ENCODE measurements at regions not wholly inside any gene's neighbourhood (a gene's known extent, or its start where the extent isn't known, plus 50 kb on each side); places are given as distances from the start of the nearest gene placed in this dataset. TPM values are rescaled to one million over a fixed set of nuclear protein-coding genes. Genes with fewer than 3 reads are reported as not detected.

DNA sequence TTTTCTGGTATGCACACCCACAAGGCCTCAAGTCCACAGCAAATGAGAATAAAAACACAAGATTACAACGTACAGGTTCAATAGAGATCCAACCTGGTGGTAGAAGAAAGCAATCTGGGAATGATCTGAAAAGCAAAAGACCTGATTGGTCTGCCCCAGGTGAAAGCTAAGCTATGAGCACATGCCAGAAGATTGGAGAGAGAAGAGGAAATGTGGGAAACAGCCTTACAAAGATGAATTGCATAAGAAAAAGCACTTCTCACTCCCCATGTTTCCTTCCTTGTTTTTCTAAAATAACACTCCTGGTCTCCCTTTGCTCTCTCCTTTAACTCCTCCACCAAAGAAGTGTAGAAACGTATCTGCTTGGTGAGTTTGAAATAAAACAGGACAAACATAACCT is 77.3 kb upstream of the ANO6 start:
- Histone ChIP-seq H3K36me3 (no peaks in the 10 kb centered on the region), H3K27me3 (no peaks in the 10 kb centered on the region), H3K27ac (no peak overlapping the region), H3K4me1 (no peaks in the 10 kb centered on the region), H3K9me3 (no peaks in the 10 kb centered on the region), H3K4me3 (no peak overlapping the region)
- no peak for DNase-seq (ENCODE audit: low spot score in 2 of 2)
- TF ChIP-seq EP300 (IDR thresholded peaks at IDR 0.05), result no peak
- no peak for TF ChIP-seq POLR2A (IDR thresholded peaks at IDR 0.05)
- WGBS, 2 donors, result 35 to 46% methylated on average over 2 of the region's 2 CpGs

DNA sequence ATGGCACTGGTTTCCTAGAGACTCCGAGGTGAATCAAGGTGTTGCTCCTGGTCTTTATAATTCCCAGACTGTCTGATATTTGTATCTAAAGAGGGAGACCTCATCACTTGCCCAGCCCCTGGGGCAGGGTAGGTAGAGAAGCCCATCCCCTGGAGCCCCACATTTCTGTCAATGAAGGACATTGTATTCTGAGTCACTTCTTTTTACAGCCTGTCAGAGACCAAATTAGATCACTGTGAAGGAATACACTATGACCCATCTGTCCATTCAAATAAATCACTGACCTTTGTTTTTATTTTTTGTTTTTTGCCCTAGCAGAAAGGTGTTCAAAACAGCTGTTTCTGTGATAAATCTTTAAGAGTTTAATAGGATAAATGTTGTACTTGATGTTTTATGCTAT is 67.9 kb upstream of the ANO6 start:
- H3K36me3 ChIP-seq, result no peaks in the 10 kb centered on the region
- H3K27me3 ChIP-seq, result no peaks in the 10 kb centered on the region
- no peaks in the 10 kb centered on the region for H3K4me1 ChIP-seq
- no peak overlapping the region for H3K27ac ChIP-seq
- no peak for DNase-seq (ENCODE audit: low spot score in 2 of 2)
- H3K9me3 ChIP-seq, result peaks cover 0 to 11% (median 0%) of the 10 kb centered on the region in 4 donors
- TF ChIP-seq, protein P1, sequence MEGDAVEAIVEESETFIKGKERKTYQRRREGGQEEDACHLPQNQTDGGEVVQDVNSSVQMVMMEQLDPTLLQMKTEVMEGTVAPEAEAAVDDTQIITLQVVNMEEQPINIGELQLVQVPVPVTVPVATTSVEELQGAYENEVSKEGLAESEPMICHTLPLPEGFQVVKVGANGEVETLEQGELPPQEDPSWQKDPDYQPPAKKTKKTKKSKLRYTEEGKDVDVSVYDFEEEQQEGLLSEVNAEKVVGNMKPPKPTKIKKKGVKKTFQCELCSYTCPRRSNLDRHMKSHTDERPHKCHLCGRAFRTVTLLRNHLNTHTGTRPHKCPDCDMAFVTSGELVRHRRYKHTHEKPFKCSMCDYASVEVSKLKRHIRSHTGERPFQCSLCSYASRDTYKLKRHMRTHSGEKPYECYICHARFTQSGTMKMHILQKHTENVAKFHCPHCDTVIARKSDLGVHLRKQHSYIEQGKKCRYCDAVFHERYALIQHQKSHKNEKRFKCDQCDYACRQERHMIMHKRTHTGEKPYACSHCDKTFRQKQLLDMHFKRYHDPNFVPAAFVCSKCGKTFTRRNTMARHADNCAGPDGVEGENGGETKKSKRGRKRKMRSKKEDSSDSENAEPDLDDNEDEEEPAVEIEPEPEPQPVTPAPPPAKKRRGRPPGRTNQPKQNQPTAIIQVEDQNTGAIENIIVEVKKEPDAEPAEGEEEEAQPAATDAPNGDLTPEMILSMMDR (IDR thresholded peaks at IDR 0.05), result no peak
- TF ChIP-seq EP300 (IDR thresholded peaks at IDR 0.05) (no peak), POLR2A (IDR thresholded peaks at IDR 0.05) (no peak)
- WGBS, 2 donors, result 86 to 89% methylated on average over 1 of the region's 1 CpG
- H3K4me3 ChIP-seq, result no peak overlapping the region

DNA sequence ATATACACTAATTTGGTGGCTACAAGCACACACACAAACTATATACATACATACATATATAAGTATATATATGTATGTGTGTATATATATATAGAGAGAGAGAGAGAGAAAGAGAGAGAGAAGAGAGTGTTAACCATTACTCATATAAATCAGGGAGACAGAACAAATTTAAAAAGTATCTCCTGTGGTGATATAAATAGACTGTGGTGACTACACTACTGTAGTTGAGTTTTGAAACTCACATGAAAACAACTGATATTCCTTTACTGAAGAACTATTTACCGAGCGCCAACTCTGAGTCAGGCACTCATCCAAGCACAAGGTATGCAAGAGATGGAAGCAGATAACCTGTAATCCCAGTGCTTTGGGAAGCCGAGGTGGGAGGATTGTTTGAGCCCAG is 67.3 kb upstream of the ANO6 start:
- H3K4me3 ChIP-seq, result no peak overlapping the region
- DNase-seq (ENCODE audit: low spot score in 2 of 2), result no peak
- no peak for TF ChIP-seq EP300 (IDR thresholded peaks at IDR 0.05)
- TF ChIP-seq POLR2A (IDR thresholded peaks at IDR 0.05), result no peak
- TF ChIP-seq, protein P1 (IDR thresholded peaks at IDR 0.05), result no peak
- WGBS, 2 donors, result 92 to 93% methylated on average over 3 of the region's 3 CpGs
- peaks cover 0 to 11% (median 0%) of the 10 kb centered on the region in 4 donors for H3K9me3 ChIP-seq
- no peaks in the 10 kb centered on the region for H3K4me1 ChIP-seq
- no peaks in the 10 kb centered on the region for H3K27me3 ChIP-seq
- no peak overlapping the region for H3K27ac ChIP-seq
- H3K36me3 ChIP-seq, result no peaks in the 10 kb centered on the region

DNA sequence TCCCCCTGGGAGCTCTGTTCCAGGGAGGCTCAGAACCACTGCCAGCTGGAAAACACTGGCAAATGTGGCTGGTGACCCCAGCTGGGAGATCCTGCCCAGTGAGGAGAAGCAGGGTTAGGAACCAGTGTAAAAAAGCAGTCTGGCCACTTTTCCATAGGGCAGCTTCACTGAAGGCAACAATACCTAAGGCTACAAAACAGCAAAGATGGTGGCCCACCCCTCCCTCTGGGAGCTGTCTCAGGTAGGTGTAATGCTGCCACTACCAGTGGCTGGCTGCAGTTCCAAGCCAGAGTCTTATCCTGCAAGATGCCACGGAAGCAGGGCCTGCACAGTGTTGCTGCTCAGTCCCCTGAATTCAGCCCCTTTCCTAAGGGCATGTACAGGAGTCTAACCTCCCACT is 50.6 kb upstream of the ANO6 start:
- Histone ChIP-seq H3K9me3 (no peaks in the 10 kb centered on the region), H3K27ac (no peak overlapping the region), H3K4me1 (peaks cover 0 to 11% (median 0%) of the 10 kb centered on the region in 4 donors), H3K27me3 (no peaks in the 10 kb centered on the region), H3K36me3 (no peaks in the 10 kb centered on the region), H3K4me3 (no peak overlapping the region)
- WGBS, 2 donors, result 92 to 100% methylated on average over 1 of the region's 1 CpG
- TF ChIP-seq, protein P1 (IDR thresholded peaks at IDR 0.05), result no peak
- TF ChIP-seq EP300 (IDR thresholded peaks at IDR 0.05) (no peak), POLR2A (IDR thresholded peaks at IDR 0.05) (no peak)
- DNase-seq (ENCODE audit: low spot score in 2 of 2), result no peak

DNA sequence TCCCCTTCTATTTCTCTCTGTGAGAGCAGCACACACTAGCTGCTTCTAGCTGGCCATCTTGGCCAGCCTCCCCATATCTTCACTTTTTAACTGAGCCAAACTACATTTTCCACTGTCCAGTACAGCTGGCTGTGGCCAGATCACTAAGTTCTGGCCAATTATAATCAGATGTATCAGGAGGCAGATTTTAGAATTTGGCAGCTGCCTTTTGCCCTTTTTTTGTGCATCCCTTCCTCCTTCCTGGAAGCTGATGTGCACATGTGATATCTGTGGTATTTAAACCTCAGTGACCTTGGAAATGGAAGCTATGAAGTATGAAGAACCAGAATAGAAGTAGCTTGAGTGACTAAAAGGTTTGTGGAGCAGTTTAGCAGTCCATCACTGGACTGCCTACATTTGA is 49.8 kb upstream of the ANO6 start:
- TF ChIP-seq EP300 (IDR thresholded peaks at IDR 0.05) (peak in 1 of 2 donors; percentile 29), POLR2A (IDR thresholded peaks at IDR 0.05) (no peak)
- TF ChIP-seq, protein P1 (IDR thresholded peaks at IDR 0.05), result no peak
- Histone ChIP-seq H3K36me3 (no peaks in the 10 kb centered on the region), H3K27me3 (no peaks in the 10 kb centered on the region), H3K9me3 (no peaks in the 10 kb centered on the region), H3K27ac (no peak overlapping the region), H3K4me1 (peaks cover 0 to 11% (median 0%) of the 10 kb centered on the region in 4 donors), H3K4me3 (no peak overlapping the region)
- DNase-seq (ENCODE audit: low spot score in 2 of 2), result no peak

Small RNAs in the stretch of these regions (small RNA-seq; reads per million reads assigned to genes)
- gene RNA5SP361, result not detected
